ENCODE measurements at regions not wholly inside any gene's neighbourhood (a gene's known extent, or its start where the extent isn't known, plus 50 kb on each side); places are given as distances from the start of the nearest gene placed in this dataset.
"Not testable (repeated sequence)": the region's sequence is repeated elsewhere in the genome, so short reads cannot be mapped to it uniquely, and the experiment has no call there.

GRCh38 chr3:20378315-20378714 lies 192.3 kb upstream of the SGO1 start:
- no peaks in the 10 kb centered on the region; the same call in 1 of the 2 replicates for H3K9me3 ChIP-seq (ENCODE audit: control insufficient read depth, insufficient read depth, low read length)
- no peak for TF ChIP-seq CTCF (IDR thresholded peaks at IDR 0.05; ENCODE audit: low read depth, low read length)
- no peak overlapping the region for H3K4me3 ChIP-seq (ENCODE audit: low read depth, low read length)
- H3K27ac ChIP-seq (ENCODE audit: low read depth, low read length): no peak overlapping the region
- ChIA-PET CTCF (no interaction called here), POLR2A (no interaction called here)
- no peaks in the 10 kb centered on the region for H3K27me3 ChIP-seq (ENCODE audit: control insufficient read depth, insufficient read depth, low read length)
- DNase-seq (ENCODE audit: low read depth, low spot score): no peak

GRCh38 chr3:20376665-20377217 lies 190.7 kb upstream of the SGO1 start:
- ChIA-PET POLR2A (no interaction called here), CTCF (no interaction called here)
- no peak for DNase-seq (ENCODE audit: low read depth, low spot score)
- no peaks in the 10 kb centered on the region; the same call in 1 of the 2 replicates for H3K9me3 ChIP-seq (ENCODE audit: control insufficient read depth, insufficient read depth, low read length)
- TF ChIP-seq CTCF (IDR thresholded peaks at IDR 0.05; ENCODE audit: low read depth, low read length): no peak
- no peak overlapping the region for H3K27ac ChIP-seq (ENCODE audit: low read depth, low read length)
- no peak overlapping the region for H3K4me3 ChIP-seq (ENCODE audit: low read depth, low read length)
- H3K27me3 ChIP-seq (ENCODE audit: control insufficient read depth, insufficient read depth, low read length): no peaks in the 10 kb centered on the region

DNA sequence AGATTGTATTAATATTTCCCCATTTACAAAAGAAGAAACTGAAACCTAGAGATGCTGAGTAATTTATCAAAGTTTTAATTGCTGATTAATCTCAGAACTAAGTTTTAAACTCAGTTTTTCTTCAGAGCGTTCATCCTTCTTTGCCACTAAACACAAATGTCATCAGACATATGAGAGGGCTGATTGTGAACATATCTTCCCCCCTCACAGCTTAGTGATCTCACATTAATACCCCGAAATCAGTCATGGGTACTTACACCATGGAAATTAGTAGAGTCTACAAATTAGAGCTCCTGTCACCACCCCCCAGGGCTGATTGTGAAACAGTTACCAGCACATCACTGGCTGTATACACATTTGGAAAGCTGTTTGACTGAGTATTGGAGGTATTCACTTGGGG lies 189.3 kb upstream of the SGO1 start:
- TF ChIP-seq CTCF (IDR thresholded peaks at IDR 0.05; ENCODE audit: low read depth, low read length): no peak
- ChIA-PET CTCF (no interaction called here), POLR2A (no interaction called here)
- no peak for DNase-seq (ENCODE audit: low read depth, low spot score)
- Histone ChIP-seq H3K4me3 (ENCODE audit: low read depth, low read length) (no peak overlapping the region), H3K27me3 (ENCODE audit: control insufficient read depth, insufficient read depth, low read length) (no peaks in the 10 kb centered on the region), H3K9me3 (ENCODE audit: control insufficient read depth, insufficient read depth, low read length) (no peaks in the 10 kb centered on the region; the same call in 1 of the 2 replicates), H3K27ac (ENCODE audit: low read depth, low read length) (no peak overlapping the region)

GRCh38 chr3:20370273-20371063 lies 184.5 kb upstream of the SGO1 start:
- H3K9me3 ChIP-seq (ENCODE audit: control insufficient read depth, insufficient read depth, low read length); POLR2A ChIA-PET; CTCF ChIA-PET; H3K27ac ChIP-seq (ENCODE audit: low read depth, low read length); H3K27me3 ChIP-seq (ENCODE audit: control insufficient read depth, insufficient read depth, low read length); DNase-seq (ENCODE audit: low read depth, low spot score); H3K4me3 ChIP-seq (ENCODE audit: low read depth, low read length): not testable (repeated sequence)

- CTCF ChIA-PET: no interaction called here
Observed at GRCh38 chr3:20361000-20361399, 175.0 kb upstream of the SGO1 start.

More at GRCh38 chr3:20361000-20361399, 175.0 kb upstream of the SGO1 start:
- no peak for DNase-seq (ENCODE audit: low read depth, low spot score)
- TF ChIP-seq CTCF (IDR thresholded peaks at IDR 0.05; ENCODE audit: low read depth, low read length): no peak
- POLR2A ChIA-PET: no interaction called here
- H3K9me3 ChIP-seq (ENCODE audit: control insufficient read depth, insufficient read depth, low read length): no peaks in the 10 kb centered on the region
- H3K27ac ChIP-seq (ENCODE audit: low read depth, low read length): no peak overlapping the region
- no peaks in the 10 kb centered on the region for H3K27me3 ChIP-seq (ENCODE audit: control insufficient read depth, insufficient read depth, low read length)
- no peak overlapping the region for H3K4me3 ChIP-seq (ENCODE audit: low read depth, low read length)

Measured in AG04450 (cell line).